ENCODE measurements at regions not wholly inside any gene's neighbourhood (a gene's known extent, or its start where the extent isn't known, plus 50 kb on each side); places are given as distances from the start of the nearest gene placed in this dataset.
"Not testable (repeated sequence)": the region's sequence is repeated elsewhere in the genome, so short reads cannot be mapped to it uniquely, and the experiment has no call there.

GRCh38 chr3:104044002-104044401 lies 1322.7 kb upstream of the ALCAM start:
- DNase-seq: no peak

DNA sequence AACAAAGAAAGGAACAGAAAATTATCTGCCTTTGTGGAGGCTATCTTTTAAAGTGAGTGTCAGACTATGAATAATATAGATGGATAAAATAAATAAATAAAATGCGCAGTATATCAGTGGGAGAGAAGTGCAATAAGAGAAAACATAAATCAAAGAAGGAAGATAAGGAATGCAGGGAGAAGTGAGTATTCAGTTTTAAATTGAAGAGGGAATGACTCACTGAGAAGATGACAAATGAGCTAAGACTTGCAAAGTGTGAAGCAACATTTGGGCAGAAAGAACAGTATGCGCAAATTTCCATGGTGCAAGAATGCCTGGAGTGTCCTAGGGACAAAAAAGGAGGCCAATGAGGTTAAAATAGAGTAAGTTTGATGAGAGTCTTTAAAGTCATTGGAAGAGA lies 1300.1 kb upstream of the ALCAM start:
- DNase-seq: no peak

DNA sequence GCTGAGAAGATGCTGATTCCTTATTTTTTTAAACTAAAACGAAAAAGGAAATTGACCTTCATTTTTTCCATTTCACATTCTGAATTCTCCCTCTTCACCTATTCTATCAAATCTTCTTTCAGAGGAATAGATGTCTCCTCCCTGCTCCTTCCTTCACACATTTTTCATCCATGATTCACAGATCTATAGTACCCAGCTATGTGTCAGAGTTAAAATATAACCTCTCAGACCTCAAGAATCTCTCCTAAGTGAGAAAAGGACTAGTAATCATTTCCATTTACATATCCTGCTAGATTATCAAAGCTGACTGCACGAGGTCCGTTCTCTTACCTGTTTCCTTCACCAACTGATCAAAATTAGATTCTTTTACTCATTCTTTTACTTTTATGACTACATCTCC lies 1297.6 kb upstream of the ALCAM start:
- DNase-seq: no peak

- DNase-seq: no peak
These were observed 1295.8 kb upstream of the ALCAM start for GRCh38 chr3:104070906-104071305.

DNA sequence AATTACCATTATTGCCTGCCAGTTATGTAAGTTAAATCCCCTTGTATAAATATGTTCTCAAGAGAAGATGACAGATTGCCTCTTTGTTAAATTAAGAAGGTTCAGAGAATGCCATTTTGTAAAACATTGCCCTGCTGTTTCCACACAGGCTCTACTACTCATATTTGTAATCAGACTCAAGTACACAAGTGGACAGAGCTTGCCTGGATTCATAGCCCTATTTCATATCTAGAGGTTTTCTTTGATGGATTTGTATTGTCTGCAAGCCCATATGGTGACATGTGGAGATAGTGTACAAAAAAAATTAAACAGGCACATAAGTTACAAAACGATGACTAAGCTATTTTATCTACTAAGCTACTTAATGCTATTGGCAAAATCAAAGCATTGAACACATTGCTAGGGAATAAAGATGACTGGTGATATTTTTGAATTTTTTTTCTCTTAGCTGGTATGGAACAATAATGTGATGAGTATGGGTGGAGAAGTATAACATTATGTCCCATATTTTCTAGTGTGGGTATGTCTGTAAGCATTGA lies 1286.6 kb upstream of the ALCAM start:
- no peak for DNase-seq

- DNase-seq: no peak
These were observed 1278.0 kb upstream of the ALCAM start for GRCh38 chr3:104088738-104089137.

DNA sequence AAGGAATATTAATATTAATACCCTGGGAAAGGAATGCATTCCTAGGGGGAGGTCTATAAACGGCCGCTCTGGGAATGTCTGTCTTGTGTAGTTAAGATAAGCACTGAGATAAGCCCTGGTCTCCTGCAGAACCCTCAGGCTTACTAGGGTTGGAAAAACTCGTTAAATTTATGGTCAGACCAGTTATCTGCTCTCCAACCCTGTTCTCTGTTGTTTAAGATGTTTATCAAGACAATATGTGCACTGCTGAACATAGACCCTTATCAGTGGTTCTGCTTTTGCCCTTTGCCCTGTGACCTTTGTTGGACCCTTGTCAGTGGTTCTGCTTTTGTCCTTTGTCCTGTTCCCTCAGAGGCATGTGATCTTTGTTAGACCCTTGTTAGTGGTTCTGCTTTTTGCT lies 1276.7 kb upstream of the ALCAM start:
- not testable (repeated sequence) for DNase-seq

- DNase-seq: no peak
These were observed 1265.0 kb upstream of the ALCAM start for GRCh38 chr3:104101736-104102135.

- DNase-seq: peak; percentile 52
These were observed 1264.3 kb upstream of the ALCAM start for GRCh38 chr3:104102386-104102785.

GRCh38 chr3:104106276-104106675 lies 1260.4 kb upstream of the ALCAM start:
- DNase-seq: no peak

DNA sequence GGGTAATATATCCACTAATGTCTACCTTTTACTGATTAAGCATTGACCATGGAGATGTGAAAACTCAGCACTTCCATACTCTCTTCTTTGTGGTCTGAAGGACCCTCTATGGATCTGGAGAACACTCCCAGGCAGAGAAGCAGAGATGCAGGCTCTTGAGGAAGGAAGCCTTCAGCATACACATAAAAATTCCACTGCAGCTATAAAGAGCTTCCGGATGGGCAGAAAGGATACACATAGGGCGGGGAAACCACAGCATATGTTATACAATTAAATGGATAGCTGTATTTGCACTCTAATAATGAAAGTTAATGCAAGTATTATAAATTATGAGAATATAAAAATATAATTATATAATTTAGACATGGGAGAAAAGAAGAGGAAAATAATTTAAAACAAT lies 1258.2 kb upstream of the ALCAM start:
- no peak for DNase-seq

DNA sequence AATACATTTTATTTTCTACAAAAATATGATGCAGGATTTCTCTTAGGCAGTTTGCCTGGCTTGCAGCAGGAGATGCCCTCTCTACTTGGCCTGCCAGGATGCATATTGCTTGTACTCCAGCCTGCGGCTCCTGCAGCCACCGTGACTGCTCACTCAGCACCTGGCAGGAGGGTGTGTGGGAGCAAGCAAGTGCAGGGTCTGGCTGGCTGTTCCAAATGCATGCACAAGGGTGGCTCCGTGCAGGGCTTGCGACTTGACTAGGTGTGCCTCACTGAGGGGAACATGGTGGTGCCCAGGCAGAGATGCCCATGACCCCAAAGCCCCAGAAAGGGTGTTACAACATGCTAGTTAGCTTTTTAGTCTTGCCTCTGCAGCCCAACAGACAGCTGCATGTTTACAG lies 1240.2 kb upstream of the ALCAM start:
- DNase-seq: no peak

GRCh38 chr3:104126864-104127553 lies 1239.7 kb upstream of the ALCAM start:
- DNase-seq: no peak

DNA sequence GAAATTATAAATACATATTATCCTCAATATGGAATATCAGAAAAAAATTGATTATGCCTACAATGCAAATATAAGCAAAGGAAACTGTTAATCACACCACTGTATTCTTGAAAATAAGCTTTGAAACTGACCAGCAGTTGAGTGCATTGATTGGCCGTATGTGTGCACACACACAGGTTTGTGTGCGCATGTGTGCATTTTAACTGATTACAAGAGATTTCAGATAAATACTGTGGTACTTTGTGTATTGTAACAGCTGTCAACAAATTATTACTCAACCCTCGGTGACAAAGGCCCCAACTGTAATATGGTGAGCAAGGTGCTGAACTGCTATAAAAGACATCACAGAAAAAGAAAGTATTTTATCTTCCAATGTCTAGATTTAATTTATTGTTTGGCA lies 1238.9 kb upstream of the ALCAM start:
- no peak for DNase-seq

GRCh38 chr3:104132566-104133403 lies 1233.9 kb upstream of the ALCAM start:
- no peak for DNase-seq

DNA sequence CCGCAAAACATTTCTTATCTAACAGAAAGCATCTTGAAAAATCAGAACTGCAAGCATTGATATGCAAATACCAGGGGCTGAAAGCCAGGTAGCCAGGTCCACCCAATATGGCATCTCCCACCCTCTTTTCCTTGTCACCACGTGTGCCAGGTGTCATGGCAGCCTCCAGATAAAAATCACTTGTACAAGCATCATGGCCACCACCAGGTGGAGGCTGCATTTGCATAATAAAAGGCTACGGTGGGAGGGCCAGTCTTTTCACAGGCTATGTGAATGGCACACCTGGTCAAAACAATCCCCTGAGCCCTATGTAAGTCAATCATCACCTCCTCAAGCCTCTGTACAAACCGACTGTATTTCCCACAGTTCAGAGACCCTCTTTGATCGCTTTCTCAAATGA lies 1233.1 kb upstream of the ALCAM start:
- DNase-seq: no peak

GRCh38 chr3:104137116-104137515 lies 1229.6 kb upstream of the ALCAM start:
- DNase-seq: no peak

- no peak for DNase-seq
These were observed 1221.5 kb upstream of the ALCAM start for GRCh38 chr3:104145164-104145563.

DNA sequence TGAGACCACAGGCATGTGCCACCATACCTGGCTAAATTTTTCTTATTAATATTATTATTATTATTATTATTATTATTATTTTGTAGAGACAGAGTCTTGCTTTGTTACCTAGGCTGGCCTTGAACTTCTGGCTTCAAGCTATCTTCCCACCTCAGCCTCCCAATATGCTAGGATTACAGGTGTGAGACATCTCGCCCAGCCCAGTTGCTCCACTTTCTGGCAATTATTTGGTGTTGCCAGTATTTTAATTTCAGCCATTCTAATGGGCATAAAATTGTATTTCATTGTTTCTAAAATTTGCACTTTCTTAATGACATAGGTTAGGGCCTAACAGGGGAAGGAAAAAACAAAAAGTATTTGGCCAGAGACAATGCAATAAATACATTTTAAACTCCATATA lies 1217.6 kb upstream of the ALCAM start:
- DNase-seq: no peak

GRCh38 chr3:104150724-104151123 lies 1216.0 kb upstream of the ALCAM start:
- DNase-seq: no peak

DNA sequence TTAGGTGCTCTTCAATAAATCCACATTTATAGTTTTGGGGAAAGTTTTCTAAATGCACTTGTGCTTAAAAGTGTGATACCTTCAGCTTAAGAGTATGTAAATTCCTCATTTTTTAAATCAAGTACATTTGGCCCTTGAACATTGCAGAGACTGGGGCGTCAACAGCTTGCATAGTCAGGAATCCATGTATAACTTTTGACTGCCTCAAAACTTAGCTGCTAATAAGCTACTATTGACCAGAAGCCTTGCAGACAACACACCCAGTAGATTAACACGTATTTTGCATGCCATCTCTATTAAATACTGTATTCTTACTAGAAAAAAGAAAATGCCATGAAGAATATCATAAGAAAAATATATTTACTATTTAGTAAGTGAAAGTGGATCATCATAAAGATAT lies 1211.8 kb upstream of the ALCAM start:
- no peak for DNase-seq

DNA sequence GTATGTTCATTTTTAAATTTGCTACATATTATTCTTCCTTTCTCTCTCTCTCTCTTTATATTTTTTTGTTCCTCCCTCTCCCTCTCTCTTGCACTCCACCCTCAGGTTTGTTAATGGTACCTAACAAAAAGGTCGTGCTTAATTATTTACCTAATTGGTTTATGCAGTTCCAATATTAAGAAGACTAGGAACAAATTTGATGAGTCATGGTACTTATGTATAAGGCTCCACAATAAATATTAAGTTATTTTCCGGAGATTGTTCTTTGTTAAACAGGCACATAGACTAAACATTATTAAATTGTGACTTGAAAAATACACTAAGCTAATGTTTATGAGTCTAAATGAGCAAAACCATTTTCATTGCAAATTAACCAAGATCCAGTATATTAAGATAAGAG lies 1200.8 kb upstream of the ALCAM start:
- no peak for DNase-seq

DNA sequence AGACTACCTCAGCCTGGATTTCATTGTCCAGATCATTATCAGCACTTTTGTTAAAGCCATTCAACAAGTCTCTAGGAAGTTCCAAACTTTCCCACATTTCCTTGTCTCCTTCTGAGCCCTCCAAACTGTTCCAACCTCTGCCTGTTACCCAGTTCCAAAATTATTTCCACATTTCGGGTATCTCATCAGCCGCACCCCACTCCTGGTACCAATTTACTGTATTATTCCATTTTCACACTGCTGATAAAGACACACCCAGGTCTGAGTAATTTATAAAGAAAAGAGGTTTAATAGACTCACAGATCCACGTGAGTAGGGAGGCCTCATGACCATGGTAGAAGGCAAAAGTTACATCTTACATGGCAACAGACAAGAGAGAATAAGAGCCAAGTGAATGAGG lies 1198.3 kb upstream of the ALCAM start:
- DNase-seq: no peak

DNA sequence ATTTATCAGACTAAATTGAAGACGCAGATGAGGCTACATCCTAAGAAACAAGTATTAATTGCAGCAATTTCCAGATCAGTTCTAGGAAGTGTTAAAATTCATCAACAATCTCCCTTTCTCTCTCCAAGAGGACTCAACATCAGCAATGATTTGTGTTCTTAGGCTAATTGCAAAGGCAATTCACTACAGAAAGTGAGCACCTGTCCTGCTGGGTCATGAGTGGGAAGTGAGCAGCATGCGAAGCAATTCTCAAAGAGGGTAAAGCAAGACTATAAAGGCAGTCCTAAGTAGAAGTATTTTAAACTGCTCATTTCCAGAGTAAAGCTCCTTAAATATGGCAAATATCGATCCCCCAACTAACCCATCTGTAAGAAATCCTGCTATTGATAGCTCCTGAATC lies 1191.0 kb upstream of the ALCAM start:
- DNase-seq: no peak
